ENCODE measurements at regions not wholly inside any gene's neighbourhood (a gene's known extent, or its start where the extent isn't known, plus 50 kb on each side); places are given as distances from the start of the nearest gene placed in this dataset.

- peaks cover 3% of the 10 kb centered on the region for H3K36me3 Mint-ChIP-seq (ENCODE audit: low read depth)
- H3K27ac Mint-ChIP-seq: no peak overlapping the region
- ChIA-PET CTCF (no interaction called here), POLR2A (no interaction called here)
- peaks cover 5% of the 10 kb centered on the region for H3K27me3 Mint-ChIP-seq
- DNase-seq: no peak
- no peaks in the 10 kb centered on the region for H3K4me1 Mint-ChIP-seq
- H3K9me3 Mint-ChIP-seq (ENCODE audit: low read depth): peaks cover 8% of the 10 kb centered on the region
- ATAC-seq: no peak
- no peak overlapping the region for H3K4me3 Mint-ChIP-seq
- intact Hi-C loops (cut with DNase I, micrococcal nuclease): no loop called here
Observed at GRCh38 chr4:25474690-25475089, 97.6 kb downstream of the ANAPC4 start.

GRCh38 chr4:25477221-25477620, 100.2 kb downstream of the ANAPC4 start:
- peaks cover 3% of the 10 kb centered on the region for H3K27me3 Mint-ChIP-seq
- POLR2A ChIA-PET: no interaction called here
- H3K36me3 Mint-ChIP-seq (ENCODE audit: low read depth): no peaks in the 10 kb centered on the region
- intact Hi-C loops (cut with DNase I, micrococcal nuclease): no loop called here
- no peaks in the 10 kb centered on the region for H3K4me1 Mint-ChIP-seq
- H3K4me3 Mint-ChIP-seq: no peak overlapping the region
- H3K27ac Mint-ChIP-seq: no peak overlapping the region
- ATAC-seq: no peak
- H3K9me3 Mint-ChIP-seq (ENCODE audit: low read depth): peaks cover 4% of the 10 kb centered on the region
- DNase-seq: no peak
- CTCF ChIA-PET: interaction anchor here (0.6 kb wide), 1 partner anchor 23 kb away, joined by 3 read pairs; no protein-coding TSS in a partner anchor

GRCh38 chr4:25481648-25482047, 104.6 kb downstream of the ANAPC4 start:
- Mint-ChIP-seq H3K9me3 (ENCODE audit: low read depth) (peaks cover 4% of the 10 kb centered on the region), H3K27me3 (peaks cover 10% of the 10 kb centered on the region), H3K36me3 (ENCODE audit: low read depth) (no peaks in the 10 kb centered on the region), H3K4me3 (no peak overlapping the region), H3K27ac (no peak overlapping the region), H3K4me1 (no peaks in the 10 kb centered on the region)
- DNase-seq (no peak), ATAC-seq (no peak)
- ChIA-PET POLR2A (no interaction called here), CTCF (no interaction called here)
- intact Hi-C loops (cut with DNase I, micrococcal nuclease): no loop called here

GRCh38 chr4:25484243-25484721, 107.2 kb downstream of the ANAPC4 start:
- POLR2A ChIA-PET: no interaction called here
- Mint-ChIP-seq H3K4me1 (no peaks in the 10 kb centered on the region), H3K9me3 (ENCODE audit: low read depth) (peaks cover 2% of the 10 kb centered on the region), H3K27ac (no peak overlapping the region), H3K27me3 (peaks cover 10% of the 10 kb centered on the region), H3K4me3 (no peak overlapping the region), H3K36me3 (ENCODE audit: low read depth) (no peaks in the 10 kb centered on the region)
- intact Hi-C loops (cut with DNase I, micrococcal nuclease): no loop called here
- CTCF ChIA-PET: no interaction called here
- ATAC-seq (peak; percentile 70), DNase-seq (no peak)

GRCh38 chr4:25485104-25485503, 108.0 kb downstream of the ANAPC4 start:
- Mint-ChIP-seq H3K27me3 (peaks cover 7% of the 10 kb centered on the region), H3K36me3 (ENCODE audit: low read depth) (no peaks in the 10 kb centered on the region), H3K4me1 (no peaks in the 10 kb centered on the region), H3K27ac (no peak overlapping the region), H3K9me3 (ENCODE audit: low read depth) (peaks cover 2% of the 10 kb centered on the region), H3K4me3 (no peak overlapping the region)
- ChIA-PET CTCF (no interaction called here), POLR2A (no interaction called here)
- intact Hi-C loops (cut with DNase I, micrococcal nuclease): no loop called here
- ATAC-seq: no peak
- no peak for DNase-seq

- H3K27me3 Mint-ChIP-seq: peaks cover 7% of the 10 kb centered on the region
- H3K4me1 Mint-ChIP-seq: no peaks in the 10 kb centered on the region
- ATAC-seq (no peak), DNase-seq (no peak)
- POLR2A ChIA-PET: no interaction called here
- H3K36me3 Mint-ChIP-seq (ENCODE audit: low read depth): no peaks in the 10 kb centered on the region
- no peak overlapping the region for H3K4me3 Mint-ChIP-seq
- CTCF ChIA-PET: no interaction called here
- intact Hi-C loops (cut with DNase I, micrococcal nuclease): no loop called here
- peaks cover 2% of the 10 kb centered on the region for H3K9me3 Mint-ChIP-seq (ENCODE audit: low read depth)
- no peak overlapping the region for H3K27ac Mint-ChIP-seq
Observed at GRCh38 chr4:25486171-25486570, 109.1 kb downstream of the ANAPC4 start.

GRCh38 chr4:25487155-25487554, 110.1 kb downstream of the ANAPC4 start:
- H3K36me3 Mint-ChIP-seq (ENCODE audit: low read depth): no peaks in the 10 kb centered on the region

GRCh38 chr4:25489253-25489797, 112.3 kb downstream of the ANAPC4 start:
- ATAC-seq: no peak
- intact Hi-C loops (cut with DNase I, micrococcal nuclease): no loop called here
- POLR2A ChIA-PET: no interaction called here
- DNase-seq: no peak
- H3K27ac Mint-ChIP-seq: no peak overlapping the region
- peaks cover 7% of the 10 kb centered on the region for H3K27me3 Mint-ChIP-seq
- H3K9me3 Mint-ChIP-seq (ENCODE audit: low read depth): peaks cover 2% of the 10 kb centered on the region
- CTCF ChIA-PET: interaction anchor here (0.5 kb wide), 1 partner anchor 857 kb away, joined by 3 read pairs; no protein-coding TSS in a partner anchor
- no peaks in the 10 kb centered on the region for H3K4me1 Mint-ChIP-seq
- H3K4me3 Mint-ChIP-seq: no peak overlapping the region
- no peaks in the 10 kb centered on the region for H3K36me3 Mint-ChIP-seq (ENCODE audit: low read depth)

More at GRCh38 chr4:25487155-25487554, 110.1 kb downstream of the ANAPC4 start:
- Mint-ChIP-seq H3K27me3 (peaks cover 7% of the 10 kb centered on the region), H3K27ac (no peak overlapping the region), H3K4me3 (no peak overlapping the region), H3K9me3 (ENCODE audit: low read depth) (peaks cover 2% of the 10 kb centered on the region), H3K4me1 (no peaks in the 10 kb centered on the region)
- POLR2A ChIA-PET: no interaction called here
- intact Hi-C loops (cut with DNase I, micrococcal nuclease): no loop called here
- CTCF ChIA-PET: interaction anchor here (0.6 kb wide), 1 partner anchor 37 kb away, joined by 3 read pairs; no protein-coding TSS in a partner anchor
- ATAC-seq (no peak), DNase-seq (no peak)

GRCh38 chr4:25493466-25493865, 116.4 kb downstream of the ANAPC4 start:
- no peak for ATAC-seq
- Mint-ChIP-seq H3K27ac (no peak overlapping the region), H3K4me3 (no peak overlapping the region), H3K4me1 (no peaks in the 10 kb centered on the region), H3K27me3 (no peaks in the 10 kb centered on the region), H3K36me3 (ENCODE audit: low read depth) (no peaks in the 10 kb centered on the region), H3K9me3 (ENCODE audit: low read depth) (no peaks in the 10 kb centered on the region)
- intact Hi-C loops (cut with DNase I, micrococcal nuclease): no loop called here
- DNase-seq: no peak
- ChIA-PET CTCF (no interaction called here), POLR2A (no interaction called here)

GRCh38 chr4:25494166-25494565, 117.1 kb downstream of the ANAPC4 start:
- no peaks in the 10 kb centered on the region for H3K27me3 Mint-ChIP-seq
- ChIA-PET CTCF (no interaction called here), POLR2A (no interaction called here)
- H3K36me3 Mint-ChIP-seq (ENCODE audit: low read depth): no peaks in the 10 kb centered on the region
- intact Hi-C loops (cut with DNase I, micrococcal nuclease): no loop called here
- no peaks in the 10 kb centered on the region for H3K9me3 Mint-ChIP-seq (ENCODE audit: low read depth)
- ATAC-seq (no peak), DNase-seq (no peak)
- no peak overlapping the region for H3K4me3 Mint-ChIP-seq
- H3K27ac Mint-ChIP-seq: no peak overlapping the region
- H3K4me1 Mint-ChIP-seq: no peaks in the 10 kb centered on the region

- intact Hi-C loops (cut with DNase I, micrococcal nuclease): no loop called here
- CTCF ChIA-PET: interaction anchor here (0.6 to 0.9 kb wide), 2 partner anchors 61 to 201 kb away, joined by 3 to 4 read pairs; no protein-coding TSS in a partner anchor
- Mint-ChIP-seq H3K36me3 (ENCODE audit: low read depth) (no peaks in the 10 kb centered on the region), H3K27me3 (no peaks in the 10 kb centered on the region), H3K9me3 (ENCODE audit: low read depth) (peaks cover 2% of the 10 kb centered on the region), H3K4me3 (no peak overlapping the region), H3K27ac (no peak overlapping the region), H3K4me1 (no peaks in the 10 kb centered on the region)
- POLR2A ChIA-PET: no interaction called here
- DNase-seq (no peak), ATAC-seq (no peak)
Observed at GRCh38 chr4:25500626-25501316, 123.7 kb downstream of the ANAPC4 start.

GRCh38 chr4:25502115-25502514, 125.1 kb downstream of the ANAPC4 start:
- no peak for DNase-seq
- CTCF ChIA-PET: no interaction called here
- no peak overlapping the region for H3K4me3 Mint-ChIP-seq
- ATAC-seq: no peak
- POLR2A ChIA-PET: no interaction called here
- H3K36me3 Mint-ChIP-seq (ENCODE audit: low read depth): no peaks in the 10 kb centered on the region
- no peak overlapping the region for H3K27ac Mint-ChIP-seq
- peaks cover 2% of the 10 kb centered on the region for H3K9me3 Mint-ChIP-seq (ENCODE audit: low read depth)
- intact Hi-C loops (cut with DNase I, micrococcal nuclease): no loop called here
- H3K27me3 Mint-ChIP-seq: no peaks in the 10 kb centered on the region
- H3K4me1 Mint-ChIP-seq: no peaks in the 10 kb centered on the region

All from activated CD4-positive, alpha-beta T cell treated with anti-CD3 and anti-CD28 coated beads for 36 hours (primary cell).